HEK293 (cell line): ENCODE measurements at regions not wholly inside any gene's neighbourhood (a gene's known extent, or its start where the extent isn't known, plus 50 kb on each side); places are given as distances from the start of the nearest gene placed in this dataset.

Source experiments
- CTCF ChIP-seq: fragments of 450-650 bp; formaldehyde crosslinking; IDR thresholded peaks from 2 replicates; pipeline ENCODE4 v1.5.1; 2016; ENCODE audit warnings: missing biosample characterization, missing genetic modification characterization
- HIC1 ChIP-seq: fragments of 450-650 bp; formaldehyde crosslinking; IDR thresholded peaks from 2 replicates; pipeline ENCODE4 v1.5.1; 2016; ENCODE audit warnings: missing biosample characterization, missing genetic modification characterization
- PRDM10 ChIP-seq: fragments of 450-650 bp; formaldehyde crosslinking; IDR thresholded peaks from 2 replicates; pipeline ENCODE4 v1.5.1; 2016; ENCODE audit warnings: missing biosample characterization, missing genetic modification characterization
- PRDM4 ChIP-seq: fragments of 450-650 bp; formaldehyde crosslinking; IDR thresholded peaks from 2 replicates; pipeline ENCODE4 v1.5.1; 2017; ENCODE audit warnings: missing biosample characterization, missing genetic modification characterization
- REST ChIP-seq: fragments of 450-650 bp; formaldehyde crosslinking; IDR thresholded peaks from 2 replicates; pipeline ENCODE4 v1.5.1; 2016; ENCODE audit warnings: missing biosample characterization, missing genetic modification characterization
- SP3 ChIP-seq: fragments of 450-650 bp; formaldehyde crosslinking; IDR thresholded peaks from 2 replicates; pipeline ENCODE4 v1.5.1; 2016; ENCODE audit warnings: missing biosample characterization, missing genetic modification characterization
- TSHZ1 ChIP-seq: fragments of 450-650 bp; formaldehyde crosslinking; IDR thresholded peaks from 2 replicates; pipeline ENCODE4 v1.5.1; 2016; ENCODE audit warnings: missing biosample characterization, missing genetic modification characterization, borderline replicate concordance
- ZNF112 ChIP-seq: fragments of 450-650 bp; formaldehyde crosslinking; IDR thresholded peaks from 2 replicates; pipeline ENCODE4 v1.5.0; 2017; ENCODE audit warnings: missing biosample characterization, missing genetic modification characterization
- ZNF423 ChIP-seq: fragments of 450-650 bp; formaldehyde crosslinking; IDR thresholded peaks from 2 replicates; pipeline ENCODE4 v1.5.1; 2016; ENCODE audit warnings: missing biosample characterization, missing genetic modification characterization
- ZNF501 ChIP-seq: fragments of 450-650 bp; formaldehyde crosslinking; IDR thresholded peaks from 2 replicates; pipeline ENCODE4 v1.5.1; 2016; ENCODE audit warnings: missing biosample characterization, missing genetic modification characterization
- ZNF571 ChIP-seq: fragments of 450-650 bp; formaldehyde crosslinking; IDR thresholded peaks from 2 replicates; pipeline ENCODE4 v1.5.0; 2017; ENCODE audit warnings: missing biosample characterization, missing genetic modification characterization
- ZNF654 ChIP-seq: fragments of 450-650 bp; formaldehyde crosslinking; IDR thresholded peaks from 2 replicates; pipeline ENCODE4 v1.5.1; 2016; ENCODE audit warnings: low read depth, missing biosample characterization, missing genetic modification characterization
- ZNF692 ChIP-seq: fragments of 450-650 bp; formaldehyde crosslinking; IDR thresholded peaks from 2 replicates; pipeline ENCODE4 v1.5.1; 2016; ENCODE audit warnings: missing biosample characterization, missing genetic modification characterization

- no peak for TF ChIP-seq ZNF692
- TF ChIP-seq SP3 (tag by site-specific recombination): no peak
- TF ChIP-seq CTCF (tag by site-specific recombination): no peak
- no peak for TF ChIP-seq REST (tag by site-specific recombination)
- no peak for TF ChIP-seq HIC1 (tag by site-specific recombination)
- no peak for TF ChIP-seq PRDM10 (tag by site-specific recombination)
- no peak for TF ChIP-seq TSHZ1 (tag by site-specific recombination)
- no peak for TF ChIP-seq PRDM4 (tag by site-specific recombination)
- TF ChIP-seq ZNF423: no peak
- TF ChIP-seq ZNF571 (tag by site-specific recombination): no peak
- no peak for TF ChIP-seq ZNF654 (tag by site-specific recombination)
- TF ChIP-seq ZNF112 (tag by site-specific recombination): no peak
- no peak for TF ChIP-seq ZNF501 (tag by site-specific recombination)
Observed at GRCh38 chr16:64174327-64174726, 947.5 kb downstream of the CDH11 start.
